Loucy (cell line): ENCODE measurements at regions not wholly inside any gene's neighbourhood (a gene's known extent, or its start where the extent isn't known, plus 50 kb on each side); places are given as distances from the start of the nearest gene placed in this dataset.

ENCODE experiments used
- CTCF ChIP-seq: fragments of 200-600 bp; sonication (generic); conservative IDR thresholded peaks from 2 replicates; pipeline ENCODE4 v1.5.1; 2014; ENCODE audit warnings: mild to moderate bottlenecking, antibody characterized with exemption, low read length
- EZH2phosphoT487 ChIP-seq: fragments of 200-600 bp; IDR thresholded peaks from 2 replicates; pipeline ENCODE4 v1.6.1; 2018; ENCODE audit warnings: antibody characterized with exemption, mild to moderate bottlenecking, moderate library complexity, borderline replicate concordance

- TF ChIP-seq CTCF: no peak
- TF ChIP-seq EZH2phosphoT487: no peak
Observed at GRCh38 chr7:11261470-11261869, 287.8 kb downstream of the PHF14 start.
